ENCODE measurements at regions not wholly inside any gene's neighbourhood (a gene's known extent, or its start where the extent isn't known, plus 50 kb on each side); places are given as distances from the start of the nearest gene placed in this dataset.

- Histone ChIP-seq H3K36me3 (ENCODE audit: insufficient read depth, low read length) (no peaks in the 10 kb centered on the region), H3K79me2 (replicated peaks; ENCODE audit: insufficient read depth, low read length) (no peaks in the 10 kb centered on the region), H2AFZ (ENCODE audit: low read depth, low read length) (no peak overlapping the region), H3K9ac (ENCODE audit: low read length) (no peak overlapping the region), H3K27ac (ENCODE audit: low read length) (no peak overlapping the region), H4K20me1 (ENCODE audit: insufficient read depth) (no peaks in the 10 kb centered on the region), H3K4me2 (ENCODE audit: low read length) (no peak overlapping the region), H3K4me3 (ENCODE audit: low read length) (no peak overlapping the region), H3K9me3 (ENCODE audit: low read length) (no peaks in the 10 kb centered on the region), H3K9me2 (ENCODE audit: insufficient read depth, low read length) (no peaks in the 10 kb centered on the region), H3K27me3 (ENCODE audit: insufficient read depth, low read depth, low read length) (no peaks in the 10 kb centered on the region), H3F3A (ENCODE audit: insufficient read depth, low read length, poor library complexity, severe bottlenecking) (no peaks in the 10 kb centered on the region)
- TF ChIP-seq EP300 (conservative IDR thresholded peaks at IDR 0.05; ENCODE audit: poor library complexity, severe bottlenecking) (no peak), TAF1 (IDR thresholded peaks at IDR 0.05; ENCODE audit: low read depth) (no peak), MXI1 (conservative IDR thresholded peaks at IDR 0.05; ENCODE audit: poor library complexity, severe bottlenecking) (no peak), SMC3 (conservative IDR thresholded peaks at IDR 0.05; ENCODE audit: poor library complexity) (no peak), REST (IDR thresholded peaks at IDR 0.05; ENCODE audit: borderline replicate concordance) (no peak), CTCF (IDR thresholded peaks at IDR 0.05; ENCODE audit: poor library complexity, severe bottlenecking) (no peak), POLR2AphosphoS5 (IDR thresholded peaks at IDR 0.05) (no peak), EZH2 (IDR thresholded peaks at IDR 0.05; ENCODE audit: borderline replicate concordance, insufficient read depth, low read length, poor library complexity, severe bottlenecking) (no peak), RAD21 (conservative IDR thresholded peaks at IDR 0.05) (no peak)
Observed at GRCh38 chr4:133493776-133494175, 344.7 kb downstream of the PCDH10 start.

- H3K4me3 ChIP-seq (ENCODE audit: low read length) = no peak overlapping the region
- no peaks in the 10 kb centered on the region for H3F3A ChIP-seq (ENCODE audit: insufficient read depth, low read length, poor library complexity, severe bottlenecking)
- no peaks in the 10 kb centered on the region for H3K9me3 ChIP-seq (ENCODE audit: low read length)
- no peak overlapping the region for H3K27ac ChIP-seq (ENCODE audit: low read length)
- no peak overlapping the region for H3K9ac ChIP-seq (ENCODE audit: low read length)
- no peaks in the 10 kb centered on the region for H3K27me3 ChIP-seq (ENCODE audit: insufficient read depth, low read depth, low read length)
- H4K20me1 ChIP-seq (ENCODE audit: insufficient read depth) = no peaks in the 10 kb centered on the region
- no peak for TF ChIP-seq CTCF (IDR thresholded peaks at IDR 0.05; ENCODE audit: poor library complexity, severe bottlenecking)
- no peak for TF ChIP-seq MXI1 (conservative IDR thresholded peaks at IDR 0.05; ENCODE audit: poor library complexity, severe bottlenecking)
- TF ChIP-seq POLR2AphosphoS5 (IDR thresholded peaks at IDR 0.05) = no peak
- no peak for TF ChIP-seq EP300 (conservative IDR thresholded peaks at IDR 0.05; ENCODE audit: poor library complexity, severe bottlenecking)
- TF ChIP-seq REST (IDR thresholded peaks at IDR 0.05; ENCODE audit: borderline replicate concordance) = no peak
- TF ChIP-seq RAD21 (conservative IDR thresholded peaks at IDR 0.05) = no peak
- TF ChIP-seq TAF1 (IDR thresholded peaks at IDR 0.05; ENCODE audit: low read depth) = no peak
- TF ChIP-seq SMC3 (conservative IDR thresholded peaks at IDR 0.05; ENCODE audit: poor library complexity) = no peak
- TF ChIP-seq EZH2 (IDR thresholded peaks at IDR 0.05; ENCODE audit: borderline replicate concordance, insufficient read depth, low read length, poor library complexity, severe bottlenecking) = no peak
- H2AFZ ChIP-seq (ENCODE audit: low read depth, low read length) = no peak overlapping the region
- no peak overlapping the region for H3K4me2 ChIP-seq (ENCODE audit: low read length)
- H3K79me2 ChIP-seq (replicated peaks; ENCODE audit: insufficient read depth, low read length) = no peaks in the 10 kb centered on the region
- H3K9me2 ChIP-seq (ENCODE audit: insufficient read depth, low read length) = no peaks in the 10 kb centered on the region
- no peaks in the 10 kb centered on the region for H3K36me3 ChIP-seq (ENCODE audit: insufficient read depth, low read length)
Observed at GRCh38 chr4:133493241-133493640, 344.1 kb downstream of the PCDH10 start.

Data from neural cell (in vitro differentiated cells).